Small intestine (tissue), 7 donors: ENCODE measurements at regions not wholly inside any gene's neighbourhood (a gene's known extent, or its start where the extent isn't known, plus 50 kb on each side); places are given as distances from the start of the nearest gene placed in this dataset.
A peak's percentile ranks its signal among the peaks of the same experiment; 100 is the strongest.

Experiments used
- DNase-seq, 2 donors: peaks; one replicate each; pipeline versions ENCODE4 v3.0.0 to v3.0.0-alpha.2; 2013
- FAIRE-seq: peaks from 2 replicates; lab custom pipeline; 2012; peaks lifted over from hg19 to GRCh38; lab: Jason Lieb, UNC
- H3K27ac ChIP-seq, 3 donors: one replicate each; pipeline ENCODE4 v1.5.1; 2013; ENCODE audit warnings: low read length in 2 of 3, mild to moderate bottlenecking in 2 of 3, control low read depth in 1 of 3, inconsistent platforms in 1 of 3, low read depth in 1 of 3, moderate library complexity in 1 of 3
- H3K27me3 ChIP-seq, 3 donors: one replicate each; pipeline ENCODE4 v1.6.1; 2013; ENCODE audit warnings: low read length in 3 of 3, inconsistent platforms in 1 of 3; ENCODE audit not compliant: control insufficient read depth in 3 of 3, insufficient read depth in 3 of 3
- H3K36me3 ChIP-seq, 3 donors: one replicate each; pipeline ENCODE4 v1.6.1; 2013; ENCODE audit warnings: low read length in 3 of 3, inconsistent platforms in 1 of 3, low read depth in 1 of 3, mild to moderate bottlenecking in 1 of 3, moderate library complexity in 1 of 3; ENCODE audit not compliant: control insufficient read depth in 3 of 3, insufficient read depth in 2 of 3
- H3K4me1 ChIP-seq, 3 donors: one replicate each; pipeline ENCODE4 v1.6.1; 2013; ENCODE audit warnings: low read length in 2 of 3, inconsistent platforms in 1 of 3, low read depth in 1 of 3, mild to moderate bottlenecking in 1 of 3, moderate library complexity in 1 of 3; ENCODE audit not compliant: control insufficient read depth in 3 of 3, insufficient read depth in 2 of 3
- H3K4me3 ChIP-seq, 3 donors: one replicate each; pipeline ENCODE4 v1.5.1; 2013; ENCODE audit warnings: low read length in 3 of 3, control low read depth in 1 of 3, inconsistent platforms in 1 of 3, low read depth in 1 of 3, mild to moderate bottlenecking in 1 of 3, moderate library complexity in 1 of 3
- H3K9me3 ChIP-seq, 2 donors: one replicate each; pipeline ENCODE4 v1.6.1; 2013; ENCODE audit warnings: low read depth in 1 of 2, low read length in 1 of 2; ENCODE audit not compliant: control insufficient read depth in 2 of 2, insufficient read depth in 1 of 2
- WGBS, 3 donors: extraction: QIAGEN DNeasy Blood & Tissue Kit; methylation state at CpG; one replicate each; pipeline ENCODE4 v1.1.7; 2013; 5-methylcytosine and 5-hydroxymethylcytosine counted together
- donor health status: healthy with polysubstance abuse.
- donor health status: control.
- donor health status: control.
- donor health status: Bipolar disorder and iron deficiency.
- donor health status: healthy.

DNA sequence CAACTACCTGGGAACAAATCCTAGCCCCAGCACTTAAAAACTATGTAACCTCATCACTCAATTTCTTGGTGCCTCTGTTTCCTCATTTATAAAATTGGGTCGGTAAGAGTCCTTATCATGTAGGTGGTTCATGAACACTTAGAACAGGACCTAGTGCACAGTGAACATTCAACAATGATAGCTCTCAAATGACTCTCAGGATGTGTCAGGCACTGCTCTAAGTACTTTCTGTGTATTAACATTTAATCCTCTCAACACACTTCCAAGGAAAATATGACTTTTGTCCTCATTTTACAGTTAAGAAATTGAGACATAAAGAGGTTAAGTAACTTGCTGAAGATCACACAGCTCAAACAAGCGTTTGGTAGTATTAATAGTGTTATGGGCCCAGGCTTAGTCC, 202.1 kb upstream of the KLF4 start:
- Histone ChIP-seq H3K27ac (peak overlapping the region in 1 of 3 donors; percentile 7), H3K36me3 (no peaks in the 10 kb centered on the region), H3K9me3 (peaks cover 0 to 3% of the 10 kb centered on the region in 2 donors), H3K27me3 (no peaks in the 10 kb centered on the region), H3K4me3 (no peak overlapping the region), H3K4me1 (peaks cover 0 to 6% (median 0%) of the 10 kb centered on the region in 3 donors)
- FAIRE-seq (no peak), DNase-seq (peak; percentile 47 to 57)
- 28 to 86% (median 68%) methylated on average over 2 of the region's 2 CpGs for WGBS, 3 donors

DNA sequence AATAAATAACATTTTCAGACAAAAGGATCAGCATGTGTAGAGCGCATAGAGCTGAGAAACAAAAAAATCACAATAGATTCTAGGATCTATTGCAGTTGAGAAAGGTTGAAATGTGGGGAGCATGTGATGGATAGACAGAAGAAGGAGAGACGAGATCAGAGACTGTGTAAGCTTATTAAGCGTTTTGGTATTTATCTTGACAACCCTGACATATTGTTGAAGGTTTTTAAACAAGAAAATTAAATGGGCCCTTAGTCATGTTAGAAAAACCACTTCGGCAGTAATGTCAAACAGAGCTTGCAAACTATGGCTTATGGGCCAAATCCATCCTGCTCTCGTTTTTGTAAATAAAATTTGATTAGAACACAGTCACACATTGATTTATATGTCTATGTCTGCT, 200.5 kb upstream of the KLF4 start:
- no peaks in the 10 kb centered on the region for H3K36me3 ChIP-seq
- no peaks in the 10 kb centered on the region for H3K27me3 ChIP-seq
- no peak overlapping the region for H3K27ac ChIP-seq
- 64 to 81% (median 79%) methylated on average over 5 of the region's 5 CpGs for WGBS, 3 donors
- FAIRE-seq (no peak), DNase-seq (no peak)
- no peak overlapping the region for H3K4me3 ChIP-seq
- H3K9me3 ChIP-seq = peaks cover 0 to 3% of the 10 kb centered on the region in 2 donors
- H3K4me1 ChIP-seq = peaks cover 0 to 6% (median 0%) of the 10 kb centered on the region in 3 donors

- H3K4me3 ChIP-seq = no peak overlapping the region
- H3K4me1 ChIP-seq = peaks cover 0 to 9% (median 3%) of the 10 kb centered on the region in 3 donors
- no peaks in the 10 kb centered on the region for H3K27me3 ChIP-seq
- FAIRE-seq = no peak
- peaks cover 0 to 3% of the 10 kb centered on the region in 2 donors for H3K9me3 ChIP-seq
- DNase-seq = no peak
- H3K27ac ChIP-seq = no peak overlapping the region
- H3K36me3 ChIP-seq = no peaks in the 10 kb centered on the region
Measured at GRCh38 chr9:107688728-107689127, 199.2 kb upstream of the KLF4 start.

DNA sequence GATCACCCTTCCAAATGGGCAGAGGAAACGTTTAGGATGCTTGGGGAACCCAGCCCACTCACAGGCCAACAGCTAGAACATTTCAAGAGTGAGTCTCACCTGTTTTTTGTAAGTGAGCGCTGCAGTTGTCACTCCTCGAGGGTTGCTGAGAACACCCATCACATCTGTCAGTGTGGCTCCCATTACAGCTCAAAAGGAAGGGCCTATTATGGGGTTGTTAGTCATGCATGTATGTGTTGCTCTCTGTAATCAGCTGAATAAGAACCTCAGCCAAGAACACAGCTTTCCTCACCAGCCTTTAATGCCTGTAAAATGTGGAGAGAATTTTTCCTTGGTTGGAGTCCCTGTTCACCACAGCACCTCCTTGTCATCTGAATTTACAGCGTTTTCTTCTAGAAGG, 196.3 kb upstream of the KLF4 start:
- no peak overlapping the region for H3K27ac ChIP-seq
- no peak overlapping the region for H3K4me3 ChIP-seq
- H3K36me3 ChIP-seq = no peaks in the 10 kb centered on the region
- peaks cover 0 to 14% (median 6%) of the 10 kb centered on the region in 3 donors for H3K4me1 ChIP-seq
- no peaks in the 10 kb centered on the region for H3K27me3 ChIP-seq
- FAIRE-seq (no peak), DNase-seq (no peak)
- H3K9me3 ChIP-seq = peaks cover 0 to 3% of the 10 kb centered on the region in 2 donors
- WGBS, 3 donors = 78 to 80% (median 80%) methylated on average over 4 of the region's 4 CpGs

- Histone ChIP-seq H3K4me1 (peaks cover 0 to 14% (median 6%) of the 10 kb centered on the region in 3 donors), H3K9me3 (peaks cover 0 to 3% of the 10 kb centered on the region in 2 donors), H3K27ac (no peak overlapping the region), H3K27me3 (no peaks in the 10 kb centered on the region), H3K4me3 (no peak overlapping the region), H3K36me3 (no peaks in the 10 kb centered on the region)
- DNase-seq (no peak), FAIRE-seq (no peak)
- WGBS, 3 donors = 81 to 89% (median 83%) methylated on average over 3 of the region's 3 CpGs
Measured at GRCh38 chr9:107685376-107685775, 195.8 kb upstream of the KLF4 start.

DNA sequence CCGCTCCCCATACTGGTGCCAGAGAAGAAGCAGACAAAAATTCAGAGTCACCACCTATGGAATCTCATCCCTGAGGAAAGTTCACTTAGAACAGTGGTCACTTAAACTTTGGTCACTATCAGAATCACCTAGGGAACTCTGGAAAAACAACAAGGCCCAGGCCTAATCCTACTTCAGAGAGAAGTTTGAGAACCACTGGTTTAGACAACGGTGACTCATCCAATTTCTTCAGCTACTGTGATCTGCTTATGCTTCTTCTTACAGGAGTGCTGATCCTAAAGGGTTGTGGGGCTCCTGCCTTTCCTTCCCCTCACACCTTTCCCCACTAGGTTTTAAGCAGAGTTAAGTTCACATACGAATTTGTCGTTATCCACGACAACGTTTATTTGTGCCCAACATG, 194.7 kb upstream of the KLF4 start:
- H3K27me3 ChIP-seq = no peaks in the 10 kb centered on the region
- no peaks in the 10 kb centered on the region for H3K36me3 ChIP-seq
- peak in 1 of 2 donors; percentile 20 for DNase-seq
- H3K27ac ChIP-seq = peak overlapping the region in 1 of 3 donors; percentile 67
- peaks cover 0 to 1% of the 10 kb centered on the region in 2 donors for H3K9me3 ChIP-seq
- WGBS, 3 donors = 84 to 93% (median 91%) methylated on average over 6 of the region's 6 CpGs
- peaks cover 0 to 14% (median 6%) of the 10 kb centered on the region in 3 donors for H3K4me1 ChIP-seq
- H3K4me3 ChIP-seq = no peak overlapping the region
- FAIRE-seq = no peak

GRCh38 chr9:107683566-107683965, 194.0 kb upstream of the KLF4 start:
- peaks cover 0 to 14% (median 6%) of the 10 kb centered on the region in 3 donors for H3K4me1 ChIP-seq
- H3K36me3 ChIP-seq = no peaks in the 10 kb centered on the region
- no peaks in the 10 kb centered on the region for H3K9me3 ChIP-seq
- H3K27ac ChIP-seq = peak overlapping the region; percentile 35 to 67 (median 38)
- FAIRE-seq (no peak), DNase-seq (peak; percentile 72 to 82)
- no peak overlapping the region for H3K4me3 ChIP-seq
- H3K27me3 ChIP-seq = no peaks in the 10 kb centered on the region

DNA sequence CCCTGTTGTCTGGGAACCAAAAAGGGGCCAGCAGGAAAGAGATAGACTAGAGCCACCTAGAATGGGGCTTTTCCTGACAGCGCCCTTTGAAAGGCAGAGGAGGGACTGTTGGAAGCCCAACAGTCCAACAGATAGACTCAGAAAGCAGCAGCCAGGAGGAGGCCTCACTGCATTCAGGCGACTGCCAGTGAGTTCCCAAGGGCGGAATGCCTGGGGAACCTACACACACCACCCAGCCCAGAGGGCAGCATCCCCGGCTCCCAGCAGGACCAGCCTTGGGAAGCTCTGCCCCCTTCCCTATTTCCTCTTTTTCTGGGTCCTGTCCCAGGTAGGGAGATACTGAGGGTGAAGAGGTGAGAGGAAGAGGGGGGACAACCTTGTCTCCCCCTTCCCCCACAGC, 192.4 kb upstream of the KLF4 start:
- Histone ChIP-seq H3K9me3 (no peaks in the 10 kb centered on the region), H3K27ac (no peak overlapping the region), H3K4me3 (no peak overlapping the region), H3K4me1 (peaks cover 0 to 14% (median 6%) of the 10 kb centered on the region in 3 donors), H3K27me3 (no peaks in the 10 kb centered on the region), H3K36me3 (no peaks in the 10 kb centered on the region)
- WGBS, 3 donors = 87 to 100% (median 94%) methylated on average over 4 of the region's 4 CpGs
- DNase-seq (no peak), FAIRE-seq (no peak)
